Right renal pelvis (tissue), 4 donors: ENCODE measurements at regions not wholly inside any gene's neighbourhood (a gene's known extent, or its start where the extent isn't known, plus 50 kb on each side); places are given as distances from the start of the nearest gene placed in this dataset.
"Not testable (repeated sequence)": the region's sequence is repeated elsewhere in the genome, so short reads cannot be mapped to it uniquely, and the experiment has no call there.

ENCODE experiments used
- DNase-seq, 4 donors: peaks; one replicate each; pipeline ENCODE4 v3.0.0-alpha.2; 2013; ENCODE audit warnings: low read depth in 4 of 4, low spot score in 3 of 4, missing footprints in 1 of 4

DNA sequence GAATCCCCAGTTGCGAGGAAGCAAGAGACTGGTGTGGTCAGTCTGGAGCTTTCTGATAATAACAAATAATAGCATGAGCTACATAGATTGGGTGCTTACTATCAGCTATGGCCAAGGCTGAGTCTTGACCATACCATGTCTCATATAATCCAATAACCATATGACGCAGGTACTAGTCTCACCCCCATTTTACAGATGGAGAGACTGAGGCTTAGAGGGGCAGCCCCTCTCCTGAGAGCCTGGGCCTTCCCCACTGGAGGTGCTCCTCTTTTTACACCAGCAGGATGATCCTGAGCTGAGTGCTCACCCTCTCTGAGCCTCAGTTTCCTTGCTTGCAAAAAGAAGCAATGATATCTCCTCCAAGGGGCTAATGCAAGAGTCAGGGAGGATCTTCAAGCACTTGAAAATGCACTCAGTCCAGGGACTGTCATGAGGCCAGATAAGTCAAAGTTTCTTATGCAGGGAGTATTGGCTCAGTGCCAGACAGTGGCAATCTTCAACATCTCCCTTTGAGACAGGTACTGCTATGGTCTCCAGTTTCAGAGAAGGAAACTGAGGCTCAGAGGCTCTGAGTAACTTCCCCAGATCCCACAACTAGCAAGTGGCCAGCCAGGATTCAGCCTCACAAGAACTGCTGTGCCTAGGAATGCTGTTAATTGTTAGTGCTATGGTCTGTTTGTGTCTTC is 149.7 kb downstream of the TFCP2L1 start:
- no peak for DNase-seq

GRCh38 chr2:121136323-121136722 is 148.7 kb downstream of the TFCP2L1 start:
- no peak for DNase-seq

DNA sequence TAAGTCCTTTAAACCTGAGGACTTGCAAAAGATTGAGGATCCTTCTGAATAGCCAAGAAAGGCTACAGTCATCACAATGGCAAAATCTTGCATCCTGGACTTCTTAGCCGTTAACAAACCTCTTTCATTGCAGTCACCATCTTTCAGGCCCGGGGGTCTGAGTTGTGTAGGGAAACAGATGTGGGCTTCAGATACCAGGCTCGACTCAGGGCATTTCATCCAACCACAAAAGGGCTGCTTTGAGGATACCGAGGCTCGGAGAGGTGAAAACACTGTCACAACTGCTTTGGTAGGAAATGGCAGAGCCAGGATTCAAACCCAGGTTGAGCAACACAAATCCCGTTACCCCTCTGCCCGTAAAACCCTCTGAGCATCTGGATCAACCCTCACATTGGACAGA is 147.4 kb downstream of the TFCP2L1 start:
- no peak for DNase-seq

GRCh38 chr2:121140734-121141133 is 144.3 kb downstream of the TFCP2L1 start:
- DNase-seq = no peak

GRCh38 chr2:121142452-121142851 is 142.6 kb downstream of the TFCP2L1 start:
- no peak for DNase-seq

GRCh38 chr2:121144111-121144510 is 140.9 kb downstream of the TFCP2L1 start:
- DNase-seq = no peak

DNA sequence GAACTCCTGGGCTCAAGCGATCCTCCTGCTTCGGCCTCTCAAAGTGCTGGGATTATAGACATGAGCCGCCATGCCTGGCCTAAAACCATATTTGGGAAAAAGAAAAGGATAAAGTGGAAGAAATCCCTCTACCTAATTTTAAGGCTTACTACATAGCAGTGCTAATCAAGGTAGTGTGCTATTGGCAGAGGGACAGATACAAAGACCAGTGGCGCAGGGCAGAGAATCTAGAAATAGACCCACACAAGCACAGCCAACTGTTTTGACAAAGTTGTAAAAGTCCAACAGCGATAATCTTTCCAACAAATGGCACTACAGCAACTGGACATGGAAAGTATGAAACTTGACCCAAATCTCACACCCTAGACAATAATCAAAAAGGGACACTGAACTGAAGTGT is 138.4 kb downstream of the TFCP2L1 start:
- DNase-seq = no peak

DNA sequence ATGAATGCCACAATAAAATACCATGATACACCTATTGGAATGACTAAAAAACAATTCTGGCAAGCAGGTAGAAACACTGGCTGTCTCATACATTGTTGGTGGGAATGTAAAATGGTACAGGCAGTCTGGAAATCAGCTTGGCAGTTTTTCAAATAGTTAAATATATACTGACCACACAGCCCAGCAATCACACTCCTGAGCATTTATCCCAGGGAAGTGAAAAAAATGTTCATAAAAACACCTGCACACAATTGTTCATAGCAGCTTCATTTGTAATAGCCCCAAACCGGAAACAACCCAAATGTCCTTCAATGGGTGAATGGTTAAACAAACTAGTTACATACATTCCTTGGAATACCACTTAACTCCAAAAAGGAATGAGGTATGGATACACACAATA is 137.2 kb downstream of the TFCP2L1 start:
- DNase-seq = no peak

- no peak for DNase-seq
Measured at GRCh38 chr2:121148481-121148880, 136.5 kb downstream of the TFCP2L1 start.

- no peak for DNase-seq
Measured at GRCh38 chr2:121149384-121149783, 135.6 kb downstream of the TFCP2L1 start.

DNA sequence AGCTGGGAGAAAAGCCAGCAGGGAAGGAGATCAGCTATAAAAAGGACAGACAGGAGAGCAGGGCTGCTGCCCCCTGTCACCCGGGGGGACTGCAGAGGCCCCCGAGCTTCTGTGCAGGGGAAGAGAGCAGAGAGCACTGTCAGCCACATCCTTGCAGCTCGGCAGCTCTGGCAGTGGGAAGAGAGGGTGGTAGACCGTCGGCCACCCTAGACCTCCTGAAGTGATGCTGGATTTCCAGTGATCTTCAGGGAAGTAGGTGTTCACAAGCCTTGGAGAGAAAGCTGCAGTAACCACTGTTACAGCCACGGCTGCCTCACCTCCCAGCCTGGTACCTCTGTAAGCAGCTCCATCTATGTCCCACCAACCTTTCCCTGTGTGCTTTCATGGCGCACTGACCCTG is 134.9 kb downstream of the TFCP2L1 start:
- no peak for DNase-seq

- no peak for DNase-seq
Measured at GRCh38 chr2:121150713-121151112, 134.3 kb downstream of the TFCP2L1 start.

GRCh38 chr2:121151311-121152109 is 133.5 kb downstream of the TFCP2L1 start:
- DNase-seq = no peak

- DNase-seq = no peak
Measured at GRCh38 chr2:121152861-121153260, 132.1 kb downstream of the TFCP2L1 start.

- no peak for DNase-seq
Measured at GRCh38 chr2:121153516-121153915, 131.5 kb downstream of the TFCP2L1 start.

DNA sequence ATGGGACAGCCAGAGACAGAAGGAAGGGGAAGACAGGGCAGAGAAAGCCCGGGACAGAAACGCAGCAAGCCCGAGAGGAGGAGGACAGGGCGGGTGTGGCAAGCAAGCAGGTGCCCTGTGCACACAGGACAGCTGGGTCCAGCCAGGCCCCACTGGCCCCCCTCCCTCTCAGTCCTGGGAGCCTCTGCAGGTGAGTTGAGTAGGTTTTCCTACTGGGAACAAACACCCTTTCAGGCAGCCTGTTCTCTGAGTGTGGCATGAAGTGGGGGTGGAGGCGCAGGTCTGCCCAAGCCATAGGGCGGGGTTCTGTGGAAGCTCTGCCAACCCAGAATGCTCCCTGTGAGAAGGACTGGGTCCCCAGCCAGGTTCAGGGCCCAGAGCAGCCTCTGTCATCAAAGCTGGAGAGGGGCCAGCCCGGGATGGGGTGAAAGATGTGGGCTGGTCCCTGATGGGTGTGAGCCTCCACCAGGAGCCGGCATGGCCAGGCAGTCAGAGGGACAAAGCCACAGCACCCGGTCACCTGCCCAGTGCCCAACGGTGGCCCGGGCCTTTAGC is 129.4 kb downstream of the TFCP2L1 start:
- DNase-seq = no peak

- not testable (repeated sequence) for DNase-seq
Measured at GRCh38 chr2:121157481-121157880, 127.5 kb downstream of the TFCP2L1 start.

GRCh38 chr2:121159291-121160071 is 125.5 kb downstream of the TFCP2L1 start:
- DNase-seq = no peak

GRCh38 chr2:121160366-121160765 is 124.6 kb downstream of the TFCP2L1 start:
- DNase-seq = no peak

DNA sequence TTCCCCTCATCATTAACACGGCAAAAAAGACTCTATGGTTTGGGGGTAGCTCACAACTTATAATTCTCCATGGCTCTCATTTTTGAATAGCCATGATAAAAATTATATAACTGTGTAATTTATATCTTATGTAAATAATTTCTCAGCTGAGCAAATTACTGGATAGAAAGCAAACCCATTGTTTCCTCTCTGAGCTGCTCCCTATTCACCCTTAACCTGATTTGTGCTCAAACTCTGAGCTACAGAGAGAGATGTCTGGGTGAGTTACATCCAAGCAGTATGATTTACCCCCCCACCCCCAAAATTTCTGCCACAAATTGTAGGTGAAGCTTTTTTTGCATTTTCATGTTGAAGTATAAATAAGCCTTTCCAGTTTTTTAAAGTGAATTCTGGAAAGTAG is 123.7 kb downstream of the TFCP2L1 start:
- no peak for DNase-seq

DNA sequence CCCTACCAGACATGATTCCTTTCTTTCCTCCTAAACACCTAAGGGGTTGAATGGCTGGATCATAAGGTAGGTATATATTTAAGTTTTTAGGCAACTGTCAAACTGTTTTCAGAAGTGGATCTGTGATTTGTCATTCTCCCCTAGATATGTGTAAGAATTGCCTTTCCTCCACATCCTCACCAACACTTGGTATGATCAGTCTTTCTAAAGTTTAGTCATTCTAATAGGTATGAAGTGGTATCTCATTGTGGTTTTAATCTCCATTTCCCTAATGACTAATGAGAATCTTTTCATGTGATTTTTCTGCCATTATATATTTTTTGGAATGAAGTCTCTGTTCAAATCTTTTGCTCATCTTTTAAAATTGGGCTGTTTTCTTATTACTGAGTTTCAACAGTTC is 122.1 kb downstream of the TFCP2L1 start:
- no peak for DNase-seq
